PC-9 (cell line): ENCODE measurements at regions not wholly inside any gene's neighbourhood (a gene's known extent, or its start where the extent isn't known, plus 50 kb on each side); places are given as distances from the start of the nearest gene placed in this dataset.

Experiments
- BruUV-seq: library from RNA; stranded (reverse); fragments of 400-500 nt; replicated peaks from 2 replicates; lab custom pipeline; 2021; lab: Mats Ljungman, UMichigan
- CTCF ChIA-PET: fragments of 300-600 bp; sonication (Branson Sonifier 250); formaldehyde crosslinking; loops from one replicate; lab custom pipeline; 2022; ENCODE audit warnings: antibody characterized with exemption; lab: Charles Lee
- POLR2A ChIA-PET: fragments of 300-600 bp; sonication (Branson Sonifier 250); formaldehyde crosslinking; loops from one replicate; lab custom pipeline; 2022; ENCODE audit warnings: antibody characterized with exemption; ENCODE audit not compliant: unreplicated experiment; lab: Charles Lee
- DNase-seq, 2 experiments: peaks; one replicate each; pipeline versions ENCODE4 v3.0.0 to v3.0.0-alpha.2; 2015 to 2022; ENCODE audit warnings: mixed read lengths in 1 of 2
- H2AFZ ChIP-seq: fragments of 200-600 bp; sonication (generic); 2 replicates; pipeline ENCODE4 v1.8.1; 2017; ENCODE audit warnings: antibody characterized with exemption
- H3F3A ChIP-seq: fragments of 200-600 bp; sonication (generic); 2 replicates; pipeline ENCODE4 v1.8.1; 2017; ENCODE audit warnings: antibody characterized with exemption, mild to moderate bottlenecking, low read depth; ENCODE audit not compliant: insufficient read depth
- H3K27ac ChIP-seq: fragments of 200-600 bp; sonication (generic); 2 replicates; pipeline ENCODE4 v1.6.1; 2016; ENCODE audit warnings: mixed run types
- H3K27me3 ChIP-seq: fragments of 200-600 bp; sonication (generic); 2 replicates; pipeline ENCODE4 v1.6.1; 2016; ENCODE audit warnings: low read depth, mixed run types; ENCODE audit not compliant: insufficient read depth
- H3K36me3 ChIP-seq: fragments of 200-600 bp; sonication (generic); 2 replicates; pipeline ENCODE4 v1.6.1; 2016; ENCODE audit warnings: low read depth, mixed run types
- H3K4me1 ChIP-seq: fragments of 200-600 bp; sonication (generic); replicated peaks from 2 replicates; pipeline ENCODE4 v1.6.1; 2016; ENCODE audit warnings: mixed run types; ENCODE audit not compliant: insufficient read depth
- H3K4me2 ChIP-seq: fragments of 200-600 bp; sonication (generic); 2 replicates; pipeline ENCODE4 v1.6.1; 2017; ENCODE audit warnings: mixed run types
- H3K4me3 ChIP-seq: fragments of 200-600 bp; sonication (generic); 2 replicates; pipeline ENCODE4 v1.6.1; 2016; ENCODE audit warnings: mixed run types
- H3K79me2 ChIP-seq: fragments of 200-600 bp; sonication (generic); 2 replicates; pipeline ENCODE4 v1.6.1; 2017; ENCODE audit warnings: low read depth, mixed run types
- H3K9me2 ChIP-seq: fragments of 200-600 bp; sonication (generic); 2 replicates; pipeline ENCODE4 v1.8.1; 2017; ENCODE audit warnings: mild to moderate bottlenecking; ENCODE audit not compliant: insufficient read depth
- H3K9me3 ChIP-seq: fragments of 200-600 bp; sonication (generic); 2 replicates; pipeline ENCODE4 v1.8.1; 2016; ENCODE audit warnings: low read depth; ENCODE audit not compliant: insufficient read depth
- H4K20me1 ChIP-seq: fragments of 200-600 bp; sonication (generic); 2 replicates; pipeline ENCODE4 v1.8.1; 2017; ENCODE audit not compliant: insufficient read depth
- CTCF ChIP-seq: fragments of 200-600 bp; sonication (generic); conservative IDR thresholded peaks from 2 replicates; pipeline ENCODE4 v1.6.1; 2017; ENCODE audit warnings: mixed run types, antibody characterized with exemption, mild to moderate bottlenecking, moderate library complexity
- EZH2 ChIP-seq: fragments of 200-600 bp; sonication (generic); IDR thresholded peaks from 2 replicates; pipeline ENCODE4 v1.8.0; 2017; ENCODE audit warnings: antibody characterized with exemption, low read depth
- intact Hi-C: fragments of 100-400 bp; cut with micrococcal nuclease; formaldehyde crosslinking; loops from one replicate; pipeline ENCODE4 v1.10.0; 2022; ENCODE audit not compliant: unreplicated experiment

GRCh38 chr18:53952700-53953099, 271.8 kb downstream of the MBD2 start:
- Histone ChIP-seq H3K36me3 (no peaks in the 10 kb centered on the region), H3K9me2 (no peaks in the 10 kb centered on the region), H3K27ac (no peak overlapping the region), H3K4me1 (no peaks in the 10 kb centered on the region), H2AFZ (no peak overlapping the region), H3F3A (no peaks in the 10 kb centered on the region), H3K27me3 (no peaks in the 10 kb centered on the region), H3K79me2 (no peaks in the 10 kb centered on the region), H3K9me3 (no peaks in the 10 kb centered on the region), H3K4me2 (no peak overlapping the region), H3K4me3 (no peak overlapping the region), H4K20me1 (no peaks in the 10 kb centered on the region)
- DNase-seq, result no peak
- BruUV-seq, result no TSS peak
- ChIA-PET POLR2A (no interaction called here), CTCF (no interaction called here)
- TF ChIP-seq EZH2 (no peak), CTCF (no peak)
- intact Hi-C loops, result no loop called here

- Histone ChIP-seq H3K4me3 (no peak overlapping the region), H3K9me3 (no peaks in the 10 kb centered on the region), H4K20me1 (no peaks in the 10 kb centered on the region), H3K4me2 (no peak overlapping the region), H3K4me1 (no peaks in the 10 kb centered on the region), H3F3A (no peaks in the 10 kb centered on the region), H2AFZ (no peak overlapping the region), H3K36me3 (no peaks in the 10 kb centered on the region), H3K9me2 (no peaks in the 10 kb centered on the region), H3K27me3 (no peaks in the 10 kb centered on the region), H3K27ac (no peak overlapping the region), H3K79me2 (no peaks in the 10 kb centered on the region)
- BruUV-seq, result no TSS peak
- no peak for DNase-seq
- ChIA-PET CTCF (no interaction called here), POLR2A (no interaction called here)
- no peak for TF ChIP-seq EZH2
- TF ChIP-seq CTCF, result no peak
- intact Hi-C loops, result no loop called here
These were observed 273.9 kb downstream of the MBD2 start for GRCh38 chr18:53950545-53950944.

- no peak overlapping the region for H3K4me3 ChIP-seq
- H2AFZ ChIP-seq, result no peak overlapping the region
- H3K27ac ChIP-seq, result no peak overlapping the region
- BruUV-seq, result no TSS peak
- no peaks in the 10 kb centered on the region for H3K4me1 ChIP-seq
- intact Hi-C loops, result no loop called here
- H3K79me2 ChIP-seq, result no peaks in the 10 kb centered on the region
- TF ChIP-seq CTCF, result no peak
- TF ChIP-seq EZH2, result no peak
- H3K36me3 ChIP-seq, result no peaks in the 10 kb centered on the region
- ChIA-PET CTCF (no interaction called here), POLR2A (no interaction called here)
- H3F3A ChIP-seq, result no peaks in the 10 kb centered on the region
- no peaks in the 10 kb centered on the region for H3K9me3 ChIP-seq
- no peaks in the 10 kb centered on the region for H3K9me2 ChIP-seq
- DNase-seq, result no peak
- no peak overlapping the region for H3K4me2 ChIP-seq
- H3K27me3 ChIP-seq, result no peaks in the 10 kb centered on the region
- H4K20me1 ChIP-seq, result no peaks in the 10 kb centered on the region
These were observed 275.5 kb downstream of the MBD2 start for GRCh38 chr18:53948991-53949390.
